HG02885 (cell line): ENCODE measurements at regions not wholly inside any gene's neighbourhood (a gene's known extent, or its start where the extent isn't known, plus 50 kb on each side); places are given as distances from the start of the nearest gene placed in this dataset.
"Not testable (repeated sequence)": the region's sequence is repeated elsewhere in the genome, so short reads cannot be mapped to it uniquely, and the experiment has no call there.

Source experiments
- ATAC-seq: cut with Tn5 transposase; IDR thresholded peaks from one replicate; pipeline ENCODE4 v1.9.1; 2021; ENCODE audit warnings: mild to moderate bottlenecking; ENCODE audit not compliant: unreplicated experiment, poor library complexity

GRCh38 chr16:16448423-16448822 lies 69.5 kb downstream of the NPIPA7 start:
- ATAC-seq: not testable (repeated sequence)

GRCh38 chr16:16449712-16450237 lies 70.8 kb downstream of the NPIPA7 start:
- not testable (repeated sequence) for ATAC-seq

GRCh38 chr16:16451721-16452410 lies 72.9 kb downstream of the NPIPA7 start:
- ATAC-seq: not testable (repeated sequence)

- ATAC-seq: not testable (repeated sequence)
Observed at GRCh38 chr16:16458579-16458978, 79.6 kb downstream of the NPIPA7 start.

GRCh38 chr16:16463792-16464191 lies 84.9 kb downstream of the NPIPA7 start:
- not testable (repeated sequence) for ATAC-seq

- ATAC-seq: not testable (repeated sequence)
Observed at GRCh38 chr16:16488919-16489318, 110.0 kb downstream of the NPIPA7 start.

- ATAC-seq: not testable (repeated sequence)
Observed at GRCh38 chr16:16489466-16489865, 110.5 kb downstream of the NPIPA7 start.

GRCh38 chr16:16494114-16494513 lies 115.2 kb downstream of the NPIPA7 start:
- not testable (repeated sequence) for ATAC-seq

- ATAC-seq: not testable (repeated sequence)
Observed at GRCh38 chr16:16494998-16495397, 116.1 kb downstream of the NPIPA7 start.

- not testable (repeated sequence) for ATAC-seq
Observed at GRCh38 chr16:16499875-16500274, 120.9 kb downstream of the NPIPA7 start.

GRCh38 chr16:16507041-16507440 lies 128.1 kb downstream of the NPIPA7 start:
- ATAC-seq: not testable (repeated sequence)

- not testable (repeated sequence) for ATAC-seq
Observed at GRCh38 chr16:16508344-16508743, 129.4 kb downstream of the NPIPA7 start.

GRCh38 chr16:16519395-16519794 lies 140.5 kb downstream of the NPIPA7 start:
- not testable (repeated sequence) for ATAC-seq

GRCh38 chr16:16521239-16522002 lies 142.5 kb downstream of the NPIPA7 start:
- ATAC-seq: not testable (repeated sequence)

GRCh38 chr16:16526998-16527397 lies 148.1 kb downstream of the NPIPA7 start:
- not testable (repeated sequence) for ATAC-seq

GRCh38 chr16:16530744-16531143 lies 151.8 kb downstream of the NPIPA7 start:
- ATAC-seq: not testable (repeated sequence)

- ATAC-seq: not testable (repeated sequence)
Observed at GRCh38 chr16:16535565-16535964, 156.6 kb downstream of the NPIPA7 start.

GRCh38 chr16:16536151-16536550 lies 157.2 kb downstream of the NPIPA7 start:
- not testable (repeated sequence) for ATAC-seq

GRCh38 chr16:16549710-16550109 lies 170.8 kb downstream of the NPIPA7 start:
- not testable (repeated sequence) for ATAC-seq

GRCh38 chr16:16550824-16551223 lies 171.9 kb downstream of the NPIPA7 start:
- not testable (repeated sequence) for ATAC-seq

GRCh38 chr16:16552819-16553340 lies 173.9 kb downstream of the NPIPA7 start:
- not testable (repeated sequence) for ATAC-seq
